ENCODE measurements at regions not wholly inside any gene's neighbourhood (a gene's known extent, or its start where the extent isn't known, plus 50 kb on each side); places are given as distances from the start of the nearest gene placed in this dataset.
"Not testable (repeated sequence)": the region's sequence is repeated elsewhere in the genome, so short reads cannot be mapped to it uniquely, and the experiment has no call there.

DNA sequence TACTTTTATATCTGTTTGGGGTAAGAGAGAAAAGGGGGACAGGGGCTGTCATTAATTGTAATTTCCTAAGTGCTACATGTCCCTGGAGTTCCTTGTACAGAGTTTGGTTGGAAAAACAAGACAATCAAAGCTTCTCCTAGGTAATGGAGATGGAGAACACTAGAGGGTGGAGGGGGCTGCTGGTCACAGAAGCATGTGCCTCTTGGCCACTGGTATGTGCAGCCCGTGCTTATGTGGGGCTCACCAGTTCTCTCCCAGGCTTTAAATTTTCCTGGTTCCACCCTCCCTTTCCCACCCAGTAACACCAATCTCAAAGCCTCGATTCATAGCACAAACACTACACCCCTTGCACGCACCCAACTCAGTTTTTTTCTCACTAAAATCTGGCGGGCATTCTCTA, 165.6 kb downstream of the SAMD5 start:
- DNase-seq (ENCODE audit: low spot score), result no peak

DNA sequence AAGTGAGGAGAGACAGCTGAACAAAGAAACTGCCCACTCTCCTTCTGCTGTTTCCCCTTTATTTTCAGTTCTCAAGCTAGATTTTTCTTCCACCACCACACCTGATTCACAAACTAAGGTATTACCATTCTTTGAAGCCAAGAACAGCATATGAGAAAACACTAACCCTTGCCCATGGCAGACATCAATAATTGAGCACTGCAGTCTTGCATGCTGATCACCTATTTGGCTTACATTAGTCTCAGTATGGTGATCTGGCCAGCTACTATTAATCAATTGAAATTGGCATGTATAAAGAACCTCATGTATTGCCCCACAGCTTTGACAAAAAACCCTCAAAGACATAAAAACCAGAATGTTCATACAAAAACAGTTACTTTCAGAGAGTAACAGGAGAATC, 166.3 kb downstream of the SAMD5 start:
- no peak for DNase-seq (ENCODE audit: low spot score)

DNA sequence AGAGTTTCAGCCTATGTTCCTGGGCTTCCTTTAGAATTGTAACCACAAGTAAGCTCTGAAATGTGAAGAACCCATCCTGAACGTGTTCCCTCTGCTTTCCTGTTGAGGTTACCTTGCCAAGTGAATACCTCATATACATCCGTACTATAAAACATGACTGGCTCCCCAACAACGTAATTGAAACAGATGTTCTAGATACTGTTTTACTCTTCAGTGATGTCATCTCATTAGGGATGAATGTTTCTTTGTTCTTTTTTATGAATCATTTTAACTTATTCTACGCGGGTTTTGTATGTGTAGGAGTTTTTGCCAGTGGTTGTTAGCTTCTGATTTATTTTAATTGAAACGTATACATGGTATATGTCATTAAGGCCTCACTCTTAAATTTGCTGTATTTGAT, 166.8 kb downstream of the SAMD5 start:
- no peak for DNase-seq (ENCODE audit: low spot score)

DNA sequence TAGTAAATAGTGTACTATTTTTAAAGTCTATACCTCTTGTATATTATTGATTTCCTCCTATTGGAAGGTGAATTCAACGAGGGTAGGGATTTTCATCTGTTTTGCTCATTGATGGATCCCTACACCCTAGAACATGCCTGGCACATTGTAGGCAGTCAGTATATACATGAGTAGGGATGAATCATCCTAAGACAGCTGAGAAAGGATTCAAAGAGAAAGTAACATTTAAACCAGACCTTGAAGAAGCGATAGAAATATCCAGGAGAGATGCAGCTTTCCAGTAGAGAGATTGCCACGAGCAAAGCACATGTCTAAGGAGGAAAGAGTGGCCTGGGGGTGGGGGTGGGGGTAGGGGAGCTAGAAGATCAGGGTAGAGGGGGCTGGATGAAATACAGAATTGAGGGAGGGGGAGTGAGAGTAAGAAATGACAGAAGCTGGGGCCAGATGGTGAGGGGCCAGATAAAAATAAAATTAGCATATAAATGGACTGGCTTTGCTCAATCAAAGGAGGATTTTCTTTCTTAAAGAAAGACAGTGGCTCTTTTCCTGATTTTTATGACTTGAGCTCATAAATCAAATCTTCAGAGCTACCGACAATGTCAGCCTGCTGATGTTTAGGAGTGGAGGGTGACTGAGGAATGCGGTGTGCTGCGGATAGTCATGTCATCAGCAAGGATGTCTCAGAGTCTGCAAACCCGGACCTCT, 168.2 kb downstream of the SAMD5 start:
- DNase-seq (ENCODE audit: low spot score), result no peak

DNA sequence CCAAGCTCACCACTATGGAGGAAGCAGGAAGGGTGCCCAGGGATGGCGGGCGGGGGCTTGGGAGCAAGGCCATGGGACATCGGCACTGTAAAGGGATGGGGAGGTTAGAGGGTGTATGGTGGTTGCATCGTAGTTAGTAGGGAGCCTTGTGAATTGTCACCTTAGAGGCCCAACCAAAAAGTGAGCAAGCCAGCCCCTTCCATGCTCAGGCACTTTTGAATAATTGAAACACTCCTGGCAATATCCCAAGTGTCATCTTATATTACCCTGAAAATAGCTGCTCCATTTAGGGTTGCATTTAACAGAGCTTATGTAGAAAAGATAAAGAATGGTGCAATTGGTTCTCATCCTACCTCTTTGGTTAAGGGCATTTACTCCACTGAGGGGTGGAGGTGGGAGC, 169.2 kb downstream of the SAMD5 start:
- DNase-seq (ENCODE audit: low spot score), result no peak

DNA sequence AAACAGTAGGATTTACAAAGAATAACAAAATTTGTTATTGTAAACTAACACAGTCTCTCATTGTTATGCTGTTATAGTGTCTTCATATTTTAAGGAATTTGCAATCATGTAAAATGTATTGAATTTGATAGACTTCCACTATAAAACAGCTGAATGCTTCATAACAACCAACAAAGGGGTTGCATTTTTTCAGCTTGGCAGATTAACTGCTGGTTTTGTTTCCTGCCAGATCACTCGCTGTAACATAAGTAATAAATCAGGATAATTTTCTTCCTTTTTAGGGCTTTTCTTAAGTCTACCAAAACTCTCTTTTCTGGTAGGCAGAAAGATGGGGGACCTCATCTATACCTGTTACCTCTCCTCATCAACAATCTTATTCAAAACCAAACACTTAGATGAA, 169.8 kb downstream of the SAMD5 start:
- DNase-seq (ENCODE audit: low spot score), result no peak

DNA sequence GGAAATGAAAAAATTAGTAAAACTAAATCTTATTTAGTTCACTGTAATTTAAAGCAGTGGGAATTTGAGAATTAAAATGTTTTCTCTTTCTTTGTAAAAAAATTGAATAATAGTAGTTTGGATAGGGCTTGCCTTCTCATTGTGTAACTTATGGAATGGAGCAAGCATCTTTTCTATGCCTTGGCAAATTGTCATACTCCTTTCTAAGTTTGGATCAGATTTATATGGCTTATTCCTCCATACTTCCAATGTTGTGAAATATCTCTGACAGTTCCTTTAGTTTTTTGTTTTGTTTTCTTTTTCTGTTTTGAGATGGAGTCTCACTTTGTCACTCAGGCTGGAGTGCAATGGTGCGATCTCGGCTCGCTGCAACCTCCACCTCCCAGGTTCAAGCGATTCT, 176.4 kb downstream of the SAMD5 start:
- DNase-seq (ENCODE audit: low spot score), result no peak

DNA sequence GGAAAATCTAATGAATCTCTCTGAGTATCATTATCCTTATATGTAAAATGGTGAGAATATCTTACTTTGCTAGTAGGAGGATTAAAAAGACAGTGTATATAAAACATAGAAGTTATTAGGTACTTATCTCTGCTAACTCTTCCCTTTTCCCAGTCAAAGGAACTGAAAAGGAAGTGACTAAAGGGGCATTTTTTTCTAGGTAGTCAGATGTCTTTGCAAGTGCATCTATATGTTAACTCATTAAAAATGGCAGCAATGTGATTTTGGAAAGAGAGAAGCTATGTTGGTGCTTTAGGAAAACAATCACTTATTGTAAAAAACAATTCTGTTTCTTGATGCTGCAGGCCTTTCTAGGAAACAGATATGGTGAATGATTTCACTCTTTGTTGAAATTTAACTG, 180.9 kb downstream of the SAMD5 start:
- DNase-seq (ENCODE audit: low spot score), result no peak

DNA sequence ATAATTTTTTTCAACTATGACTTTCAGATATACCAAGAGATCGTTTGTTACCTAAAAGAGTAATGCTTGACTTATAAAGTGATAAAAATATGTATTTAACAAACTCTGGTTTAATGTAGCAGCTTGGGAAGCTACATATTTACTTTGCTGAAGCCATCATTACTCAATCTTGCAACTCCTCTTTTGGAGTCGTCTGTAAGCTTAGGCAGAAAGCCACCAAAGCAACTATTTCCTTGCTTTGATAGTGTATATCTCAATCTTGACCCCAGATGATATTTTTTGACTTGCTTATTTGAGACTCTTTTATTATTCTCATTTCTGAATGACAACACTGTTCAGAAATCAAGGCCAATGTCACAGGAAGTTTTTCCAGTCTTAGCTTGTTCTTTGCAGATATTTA, 183.0 kb downstream of the SAMD5 start:
- DNase-seq (ENCODE audit: low spot score), result no peak

DNA sequence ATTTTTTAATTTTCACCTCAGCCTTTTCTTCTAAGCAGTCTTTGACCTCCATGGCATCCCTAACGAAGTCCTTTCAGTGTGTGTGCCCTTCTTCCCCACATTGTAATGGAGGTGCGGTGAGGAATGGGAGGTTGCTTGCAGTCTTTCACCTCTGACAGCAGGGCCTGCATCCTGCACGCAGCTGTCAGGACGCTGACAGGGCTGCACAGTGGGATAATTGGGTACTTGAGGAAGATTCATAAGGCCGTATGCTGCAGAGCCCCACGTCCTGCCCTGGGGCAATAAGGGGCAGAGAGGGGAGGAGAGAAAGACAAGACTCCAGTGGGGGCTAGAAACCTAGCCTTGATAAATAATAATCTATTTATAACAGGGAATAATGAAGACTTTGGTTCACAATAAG, 184.7 kb downstream of the SAMD5 start:
- no peak for DNase-seq (ENCODE audit: low spot score)

DNA sequence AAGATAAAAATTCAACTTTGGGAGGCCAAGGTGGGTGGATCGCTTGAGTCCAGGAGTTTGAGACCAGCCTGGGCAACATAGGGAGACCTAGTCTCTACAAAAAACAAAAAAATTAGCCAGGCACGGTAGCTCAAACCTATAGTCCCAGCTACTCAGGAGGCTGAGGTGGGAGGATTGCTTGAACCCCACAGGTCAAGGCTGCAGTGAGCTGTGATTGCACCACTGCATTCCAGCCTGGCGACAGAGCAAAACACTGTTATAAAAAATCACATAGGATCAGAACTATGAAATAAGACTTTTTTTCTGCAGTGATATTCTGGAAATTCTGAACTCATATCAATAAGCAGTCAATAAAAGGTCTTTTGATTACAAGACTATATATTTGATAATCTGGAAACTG, 186.1 kb downstream of the SAMD5 start:
- not testable (repeated sequence) for DNase-seq (ENCODE audit: low spot score)

DNA sequence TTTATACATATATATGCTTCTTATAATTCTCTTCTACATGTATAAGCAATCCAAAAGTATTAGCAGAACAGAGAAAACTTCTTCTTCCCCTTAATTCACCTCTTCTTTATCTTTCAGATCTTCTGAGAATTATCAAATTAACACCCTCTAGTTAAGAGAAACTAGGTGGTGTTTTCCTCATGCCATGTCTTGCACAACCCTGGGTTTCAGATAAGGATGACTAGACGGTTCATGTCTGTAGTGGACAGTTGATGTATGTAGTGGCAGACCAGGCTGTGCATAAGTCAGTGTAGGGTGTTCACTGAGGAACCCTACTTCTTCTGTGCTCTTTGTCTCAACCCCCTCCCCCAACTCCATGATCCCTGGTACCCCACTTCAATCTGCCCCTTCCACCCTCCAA, 187.3 kb downstream of the SAMD5 start:
- no peak for DNase-seq (ENCODE audit: low spot score)

DNA sequence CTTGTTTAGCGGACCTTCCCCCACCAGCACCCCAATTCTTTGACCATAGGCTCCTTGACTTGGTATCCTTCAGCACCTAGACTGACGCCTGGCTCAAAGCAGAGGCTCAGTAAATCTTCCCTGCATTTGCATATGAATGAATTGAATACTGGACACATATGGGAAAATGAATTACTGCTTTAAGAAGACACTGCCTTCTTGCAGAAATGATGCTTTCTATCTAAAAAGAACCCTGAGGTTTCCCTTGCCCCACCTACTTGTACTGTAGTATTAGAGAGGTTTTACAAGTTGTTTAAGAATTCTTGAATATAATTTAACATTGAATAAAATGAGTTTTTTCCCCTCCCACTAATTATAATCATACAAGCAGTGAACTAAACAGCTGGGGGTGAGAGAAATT, 190.7 kb downstream of the SAMD5 start:
- no peak for DNase-seq (ENCODE audit: low spot score)

DNA sequence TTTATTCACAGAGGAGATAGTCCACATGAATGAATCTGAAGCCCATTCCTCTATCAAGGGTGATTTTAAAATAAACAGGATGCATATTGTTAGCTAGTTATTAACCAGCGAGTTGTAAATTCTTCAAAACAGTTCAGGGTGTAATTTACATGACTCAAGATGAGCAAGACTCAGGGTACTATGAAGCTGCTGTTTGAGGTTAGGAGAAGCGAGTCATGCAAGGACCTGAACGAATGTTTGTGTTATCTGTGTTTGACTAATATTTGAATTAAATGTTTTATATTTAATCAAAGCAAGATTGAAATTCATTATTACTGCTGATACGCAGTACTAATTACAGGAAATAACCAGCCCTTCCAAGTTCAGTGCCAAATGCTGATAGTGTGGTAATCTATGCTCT, 191.1 kb downstream of the SAMD5 start:
- no peak for DNase-seq (ENCODE audit: low spot score)

DNA sequence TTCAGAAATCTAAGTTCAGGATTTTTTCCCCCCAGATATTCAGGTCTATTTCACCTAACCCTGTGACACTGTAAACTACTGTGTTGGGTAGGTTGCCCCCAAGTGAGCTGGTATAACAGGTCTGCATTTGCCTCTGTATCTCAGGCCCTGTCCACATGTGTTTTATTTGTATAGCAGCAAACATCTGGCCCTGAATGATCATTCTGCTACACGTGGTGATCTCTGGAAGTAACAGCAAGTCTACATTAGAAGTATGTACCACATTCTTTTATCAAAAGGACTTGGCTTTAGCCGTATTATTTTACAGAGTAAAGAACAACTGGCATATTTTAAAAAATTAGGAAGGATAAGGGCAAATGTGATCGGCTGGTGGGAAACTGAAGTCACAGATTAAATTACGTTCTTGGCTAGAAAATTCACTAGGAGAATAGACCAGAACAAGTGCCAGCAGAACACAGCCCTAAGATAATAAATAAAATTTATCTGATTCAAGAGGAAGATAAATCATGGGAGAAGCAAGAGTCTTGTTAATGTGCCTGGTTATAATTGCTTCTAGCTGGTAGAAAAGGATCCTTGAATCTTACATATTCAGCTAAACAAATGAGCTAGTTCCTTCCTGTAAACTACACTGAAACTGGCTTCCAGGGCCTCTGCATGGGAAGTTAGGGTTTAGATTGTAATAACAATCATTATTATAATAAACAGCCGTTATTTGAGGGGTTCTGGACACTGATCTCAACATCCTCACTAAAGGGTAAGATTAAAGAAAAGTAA, 192.1 kb downstream of the SAMD5 start:
- no peak for DNase-seq (ENCODE audit: low spot score)

DNA sequence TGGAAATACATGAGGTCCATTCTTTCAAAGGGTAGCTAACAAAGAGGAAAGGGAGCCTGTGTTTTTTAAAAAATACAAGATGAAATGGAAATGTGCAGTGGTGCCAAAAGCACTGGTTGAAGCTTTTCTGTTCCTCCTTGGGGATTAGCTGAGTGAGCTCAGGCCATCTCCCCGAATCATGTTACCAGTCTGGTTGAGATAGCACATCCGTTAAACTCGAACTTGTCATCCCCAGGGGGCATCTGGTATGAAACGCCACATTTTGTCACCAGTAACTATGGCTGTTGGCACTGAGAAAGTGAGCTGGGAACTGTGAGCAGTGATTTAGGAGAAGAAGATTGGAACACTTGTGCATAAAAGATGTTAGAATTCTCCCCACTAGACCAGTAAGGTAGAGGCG, 196.2 kb downstream of the SAMD5 start:
- DNase-seq (ENCODE audit: low spot score), result no peak

DNA sequence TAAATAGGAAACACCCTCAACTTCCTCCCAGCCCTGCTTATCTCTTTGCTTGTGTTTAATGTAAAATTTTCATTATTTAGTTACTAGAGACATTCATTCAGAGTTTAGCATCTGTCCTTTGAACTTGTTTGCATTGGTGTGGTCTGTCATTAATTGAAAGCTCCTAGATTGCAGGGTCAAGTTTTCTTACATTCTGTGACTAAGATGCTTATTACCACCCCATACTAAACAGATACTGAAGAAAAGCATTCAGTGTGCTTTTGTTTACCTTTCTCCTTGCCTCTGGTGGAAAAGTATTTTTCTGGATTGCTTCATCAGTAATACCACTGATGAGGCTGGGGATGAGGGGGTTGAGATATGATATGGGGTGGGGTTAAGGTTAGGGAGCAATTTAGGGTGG, 199.0 kb downstream of the SAMD5 start:
- no peak for DNase-seq (ENCODE audit: low spot score)

DNA sequence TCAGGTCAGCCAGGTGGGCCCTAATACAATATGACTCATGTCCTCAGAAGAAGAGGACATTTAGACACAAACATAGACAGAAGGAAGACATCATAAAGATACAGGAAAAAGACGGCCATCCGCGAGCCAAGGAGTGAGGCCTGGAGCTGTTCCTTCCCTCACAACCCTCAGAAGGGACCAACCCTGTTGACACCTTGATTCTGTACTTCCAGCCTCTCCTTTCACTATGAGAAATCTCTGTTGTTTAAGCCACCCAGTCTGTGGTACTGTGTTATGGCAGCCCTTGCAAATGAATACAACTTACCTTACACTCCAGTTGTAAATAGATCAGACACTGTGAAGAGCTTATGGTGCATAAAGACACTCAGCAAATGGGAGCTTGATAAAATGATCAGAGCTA, 199.7 kb downstream of the SAMD5 start:
- no peak for DNase-seq (ENCODE audit: low spot score)

DNA sequence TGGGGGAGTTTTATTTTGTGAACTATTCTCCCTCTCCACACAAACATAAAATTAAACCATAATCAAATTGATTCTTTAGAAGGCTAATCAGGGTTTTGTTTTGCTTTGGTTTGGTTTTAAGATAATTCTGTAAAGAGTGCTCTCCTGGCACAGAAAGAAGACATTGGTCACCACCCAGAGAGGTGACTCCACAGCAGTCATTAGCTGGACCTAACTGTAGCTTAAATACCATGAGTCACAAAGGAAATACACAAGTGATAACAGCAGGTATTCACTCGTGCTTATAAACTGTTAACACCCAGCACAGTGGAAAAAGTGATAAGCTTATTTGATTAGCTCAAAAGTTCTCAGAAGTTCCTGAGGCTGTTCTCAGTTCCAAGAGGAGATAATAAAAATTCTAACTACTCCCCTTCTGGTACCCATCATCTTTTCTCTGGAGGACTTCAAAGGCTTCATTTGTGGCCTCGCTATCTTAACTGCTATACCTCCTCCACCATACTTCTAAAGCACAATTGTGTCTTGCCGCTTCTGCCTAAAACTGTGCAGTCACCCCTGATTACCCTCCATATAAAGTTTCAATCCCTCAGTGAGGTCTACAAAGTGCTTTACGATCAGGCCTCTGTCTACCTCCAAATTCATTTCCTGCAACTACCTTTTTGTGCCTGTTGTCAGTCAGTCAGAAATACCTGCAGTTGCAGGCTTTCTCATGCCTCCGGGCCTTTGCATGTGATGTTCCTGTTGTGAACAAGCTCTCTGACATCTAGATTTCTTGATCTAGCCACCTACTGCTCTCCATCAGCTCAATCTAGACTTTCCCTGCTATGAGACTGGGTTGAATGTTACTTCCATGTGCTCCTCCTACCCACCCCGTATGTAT, 201.1 kb downstream of the SAMD5 start:
- no peak for DNase-seq (ENCODE audit: low spot score)

DNA sequence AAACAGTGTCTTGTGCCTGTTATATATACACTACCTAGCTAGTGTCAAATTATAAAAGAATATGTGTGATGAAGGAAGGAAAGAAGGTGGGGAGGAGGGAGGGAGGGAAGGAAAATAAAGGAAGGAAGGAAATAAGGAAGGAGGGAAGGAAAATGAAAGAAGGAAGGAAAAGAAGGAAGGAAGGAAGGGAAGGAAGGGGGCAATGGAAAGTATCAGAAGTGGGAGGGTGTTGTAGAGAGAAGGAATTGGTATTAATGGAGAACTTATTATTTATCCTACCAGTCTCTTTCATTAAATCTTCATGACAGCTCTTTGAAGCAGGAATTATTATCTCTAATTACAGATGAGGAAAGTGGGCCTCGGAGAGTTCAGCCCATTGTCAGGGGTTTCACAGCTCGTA, 202.4 kb downstream of the SAMD5 start:
- no peak for DNase-seq (ENCODE audit: low spot score)

DNA sequence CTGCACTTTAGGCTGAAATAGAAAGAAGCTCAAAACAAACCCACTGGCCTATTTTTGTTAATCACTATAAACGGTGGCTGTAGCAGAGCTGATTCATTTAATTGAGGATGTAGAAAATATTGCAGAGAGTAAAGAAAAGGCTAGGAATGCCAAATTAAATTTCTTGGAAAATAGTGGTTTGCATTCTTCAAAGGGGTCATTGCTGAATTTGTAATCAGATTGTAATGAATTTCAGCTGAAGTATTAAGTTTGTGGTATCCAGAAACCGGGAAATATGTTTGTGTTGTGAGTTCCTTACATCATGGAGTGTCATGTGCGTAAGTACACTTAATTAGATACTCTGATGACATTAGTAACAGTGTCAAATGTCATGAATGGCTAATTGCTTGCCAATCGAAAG, 203.0 kb downstream of the SAMD5 start:
- no peak for DNase-seq (ENCODE audit: low spot score)

DNA sequence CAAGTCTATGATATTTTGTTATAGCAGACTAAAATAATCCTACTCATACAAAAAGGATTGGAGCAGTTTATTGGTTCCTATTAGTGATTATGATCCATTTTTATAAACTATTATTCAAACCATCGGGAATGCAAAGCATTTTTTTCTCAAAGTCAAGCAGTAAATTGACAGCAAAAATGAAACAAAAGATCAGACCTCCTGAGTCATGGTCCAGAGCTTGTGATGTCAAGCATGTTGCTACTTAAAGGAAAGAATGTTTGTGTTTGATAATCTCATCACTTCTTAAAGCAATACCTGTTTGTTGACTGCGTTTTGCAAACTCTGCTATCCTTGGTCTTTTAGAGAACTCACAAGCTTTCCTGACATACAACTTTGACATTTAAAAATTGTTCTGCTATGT, 204.4 kb downstream of the SAMD5 start:
- DNase-seq (ENCODE audit: low spot score), result no peak

DNA sequence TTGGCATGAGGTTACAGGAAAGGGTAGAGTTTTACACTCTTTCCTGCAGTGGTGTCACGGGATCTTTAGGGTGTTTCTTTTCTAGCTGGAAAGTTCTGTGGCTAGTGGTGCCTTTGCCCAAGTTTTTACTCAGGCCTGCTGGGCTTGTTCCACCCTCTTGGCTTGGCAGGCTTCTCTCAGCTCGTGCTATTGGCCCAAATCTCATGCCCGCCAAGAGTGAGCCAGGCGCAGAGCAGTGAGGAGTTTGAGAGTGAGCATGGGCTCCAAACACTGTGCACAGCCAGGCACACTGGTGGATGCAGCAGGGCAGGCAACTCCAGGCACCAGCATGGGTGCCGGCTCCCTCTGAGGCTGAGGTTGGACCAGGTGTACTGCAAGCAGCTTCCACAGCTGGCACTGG, 206.5 kb downstream of the SAMD5 start:
- no peak for DNase-seq (ENCODE audit: low spot score)
